ENCODE measurements at regions not wholly inside any gene's neighbourhood (a gene's known extent, or its start where the extent isn't known, plus 50 kb on each side); places are given as distances from the start of the nearest gene placed in this dataset.

- DNase-seq (ENCODE audit: low spot score): no peak
Measured at GRCh38 chr1:199109160-199109559, 470.3 kb downstream of the PTPRC start.

GRCh38 chr1:199112365-199112764 is 473.5 kb downstream of the PTPRC start:
- no peak for DNase-seq (ENCODE audit: low spot score)

- peak; percentile 65 for DNase-seq (ENCODE audit: low spot score)
Measured at GRCh38 chr1:199113265-199113869, 474.5 kb downstream of the PTPRC start.

- no peak for DNase-seq (ENCODE audit: low spot score)
Measured at GRCh38 chr1:199116488-199116887, 477.6 kb downstream of the PTPRC start.

- DNase-seq (ENCODE audit: low spot score): no peak
Measured at GRCh38 chr1:199121047-199121446, 482.2 kb downstream of the PTPRC start.

GRCh38 chr1:199122085-199122484 is 483.2 kb downstream of the PTPRC start:
- DNase-seq (ENCODE audit: low spot score): no peak

- peak; percentile 4 for DNase-seq (ENCODE audit: low spot score)
Measured at GRCh38 chr1:199122532-199123311, 483.9 kb downstream of the PTPRC start.

GRCh38 chr1:199123615-199124014 is 484.8 kb downstream of the PTPRC start:
- DNase-seq (ENCODE audit: low spot score): no peak

- no peak for DNase-seq (ENCODE audit: low spot score)
Measured at GRCh38 chr1:199124351-199124750, 485.5 kb downstream of the PTPRC start.

GRCh38 chr1:199129247-199129646 is 490.4 kb downstream of the PTPRC start:
- DNase-seq (ENCODE audit: low spot score): peak; percentile 5

GRCh38 chr1:199132006-199132405 is 493.2 kb downstream of the PTPRC start:
- no peak for DNase-seq (ENCODE audit: low spot score)

- no peak for DNase-seq (ENCODE audit: low spot score)
Measured at GRCh38 chr1:199135901-199136300, 497.1 kb downstream of the PTPRC start.

- no peak for DNase-seq (ENCODE audit: low spot score)
Measured at GRCh38 chr1:199138061-199138460, 499.2 kb downstream of the PTPRC start.

GRCh38 chr1:199149591-199149990 is 510.8 kb downstream of the PTPRC start:
- DNase-seq (ENCODE audit: low spot score): no peak

GRCh38 chr1:199150756-199151155 is 511.9 kb downstream of the PTPRC start:
- no peak for DNase-seq (ENCODE audit: low spot score)

GRCh38 chr1:199151634-199152425 is 513.0 kb downstream of the PTPRC start:
- DNase-seq (ENCODE audit: low spot score): no peak

- no peak for DNase-seq (ENCODE audit: low spot score)
Measured at GRCh38 chr1:199152676-199153075, 513.8 kb downstream of the PTPRC start.

- no peak for DNase-seq (ENCODE audit: low spot score)
Measured at GRCh38 chr1:199155166-199156019, 516.6 kb downstream of the PTPRC start.

- peak; percentile 10 for DNase-seq (ENCODE audit: low spot score)
Measured at GRCh38 chr1:199157494-199157893, 518.7 kb downstream of the PTPRC start.

- no peak for DNase-seq (ENCODE audit: low spot score)
Measured at GRCh38 chr1:199160521-199161318, 521.9 kb downstream of the PTPRC start.

GRCh38 chr1:199161319-199161680 is 522.5 kb downstream of the PTPRC start:
- DNase-seq (ENCODE audit: low spot score): no peak
